IMR-90 (cell line): ENCODE measurements at regions not wholly inside any gene's neighbourhood (a gene's known extent, or its start where the extent isn't known, plus 50 kb on each side); places are given as distances from the start of the nearest gene placed in this dataset.

Source experiments
- ATAC-seq: fragments of 200-7000 bp; cut with Tn5 transposase; 2 replicates; pipeline ENCODE4 v1.9.1; 2020; ENCODE audit warnings: low read depth, mild to moderate bottlenecking, moderate library complexity
- BruUV-seq: library from RNA; stranded (reverse); fragments of 400-500 nt; replicated peaks from 2 replicates; lab custom pipeline; 2021; lab: Mats Ljungman, UMichigan
- CTCF ChIA-PET: fragments of 300-600 bp; formaldehyde crosslinking; extraction: SDS; loops from one replicate; lab custom pipeline; 2021; ENCODE audit warnings: antibody characterized with exemption; lab: Yijun Ruan, JAX
- POLR2A ChIA-PET: fragments of 300-600 bp; sonication (Branson Sonifier 250); formaldehyde crosslinking; loops from one replicate; lab custom pipeline; 2022; ENCODE audit warnings: antibody characterized with exemption; ENCODE audit not compliant: unreplicated experiment; lab: Charles Lee
- DNase-seq: peaks from one replicate; pipeline ENCODE4 v3.0.0; 2013
- H2AFZ ChIP-seq: replicated peaks from 2 replicates; pipeline ENCODE3; 2013; ENCODE audit warnings: low read length, mild to moderate bottlenecking; ENCODE audit not compliant: poor library complexity
- H2AK5ac ChIP-seq: 2 replicates; pipeline ENCODE4 v1.6.1; 2013; ENCODE audit warnings: low read depth, low read length, inconsistent platforms
- H2AK9ac ChIP-seq: replicated peaks from 2 replicates; pipeline ENCODE3; 2013; ENCODE audit warnings: mild to moderate bottlenecking, low read depth, low read length, moderate library complexity; ENCODE audit not compliant: poor library complexity
- H2BK120ac ChIP-seq: 2 replicates; pipeline ENCODE4 v1.6.1; 2013; ENCODE audit warnings: low read depth, low read length, inconsistent platforms
- H2BK15ac ChIP-seq: 3 replicates; pipeline ENCODE4 v1.6.1; 2013; ENCODE audit warnings: low read depth, low read length, inconsistent platforms
- H2BK20ac ChIP-seq: 2 replicates; pipeline ENCODE4 v1.6.1; 2013; ENCODE audit warnings: low read depth, mild to moderate bottlenecking, inconsistent platforms, low read length, moderate library complexity
- H2BK5ac ChIP-seq: 2 replicates; pipeline ENCODE4 v1.6.1; 2013; ENCODE audit warnings: mild to moderate bottlenecking, low read depth, low read length, inconsistent platforms; ENCODE audit not compliant: poor library complexity, severe bottlenecking
- H3K14ac ChIP-seq: replicated peaks from 2 replicates; pipeline ENCODE4 v1.6.1; 2013; ENCODE audit warnings: low read depth, low read length, inconsistent platforms
- H3K18ac ChIP-seq: 2 replicates; pipeline ENCODE4 v1.6.1; 2013; ENCODE audit warnings: low read depth, low read length, control low read depth
- H3K23ac ChIP-seq: 2 replicates; pipeline ENCODE4 v1.6.1; 2013; ENCODE audit warnings: low read depth, low read length, inconsistent platforms
- H3K27ac ChIP-seq: 2 replicates; pipeline ENCODE4 v1.5.1; 2013; ENCODE audit warnings: mild to moderate bottlenecking, control low read depth, low read length; ENCODE audit not compliant: insufficient read depth
- H3K27me3 ChIP-seq: 2 replicates; pipeline ENCODE4 v1.6.1; 2013; ENCODE audit warnings: low read length; ENCODE audit not compliant: control insufficient read depth, insufficient read depth
- H3K36me3 ChIP-seq: 2 replicates; pipeline ENCODE4 v1.6.1; 2013; ENCODE audit warnings: low read length, mixed read lengths; ENCODE audit not compliant: control insufficient read depth, insufficient read depth
- H3K4ac ChIP-seq: 2 replicates; pipeline ENCODE4 v1.6.1; 2013; ENCODE audit warnings: low read depth, low read length, inconsistent platforms
- H3K4me1 ChIP-seq: 2 replicates; pipeline ENCODE4 v1.6.1; 2013; ENCODE audit warnings: low read length, mixed read lengths; ENCODE audit not compliant: control insufficient read depth, insufficient read depth
- H3K4me2 ChIP-seq: 2 replicates; pipeline ENCODE4 v1.6.1; 2013; ENCODE audit warnings: low read depth, mild to moderate bottlenecking, control low read depth, low read length, moderate library complexity
- H3K4me3 ChIP-seq: 2 replicates; pipeline ENCODE4 v1.5.1; 2013; ENCODE audit warnings: low read depth, mild to moderate bottlenecking, control low read depth, low read length, moderate library complexity; ENCODE audit not compliant: insufficient read depth
- H3K56ac ChIP-seq: 2 replicates; pipeline ENCODE4 v1.6.1; 2013; ENCODE audit warnings: low read length, inconsistent platforms; ENCODE audit not compliant: insufficient read depth; ENCODE audit errors: extremely low read depth
- H3K79me1 ChIP-seq, 2 experiments: 2 replicates each; pipeline ENCODE4 v1.6.1; 2013; ENCODE audit warnings: low read length in 2 of 2, inconsistent platforms in 1 of 2, low read depth in 1 of 2
- H3K9ac ChIP-seq: 2 replicates; pipeline ENCODE4 v1.6.1; 2013; ENCODE audit warnings: low read depth, low read length, control low read depth
- H3K9me1 ChIP-seq: 2 replicates; pipeline ENCODE4 v1.6.1; 2013; ENCODE audit warnings: low read length, inconsistent platforms; ENCODE audit not compliant: insufficient read depth
- H3K9me3 ChIP-seq: 2 replicates; pipeline ENCODE4 v1.6.1; 2013; ENCODE audit warnings: low read length; ENCODE audit not compliant: control insufficient read depth, insufficient read depth
- H4K20me1 ChIP-seq: 2 replicates; pipeline ENCODE4 v1.6.1; 2013; ENCODE audit warnings: low read length, inconsistent platforms; ENCODE audit not compliant: insufficient read depth
- H4K5ac ChIP-seq: 2 replicates; pipeline ENCODE4 v1.6.1; 2013; ENCODE audit warnings: mild to moderate bottlenecking, low read depth, low read length, control low read depth
- H4K8ac ChIP-seq, 2 experiments: 2 replicates each; pipeline ENCODE4 v1.6.1; 2013; ENCODE audit warnings: low read depth in 2 of 2, low read length in 2 of 2, control low read depth in 1 of 2, inconsistent platforms in 1 of 2
- H4K91ac ChIP-seq: 2 replicates; pipeline ENCODE4 v1.6.1; 2013; ENCODE audit warnings: low read depth, low read length, inconsistent platforms; ENCODE audit not compliant: insufficient read depth
- BHLHE40 ChIP-seq: fragments of 150-350 bp; IDR thresholded peaks from 2 replicates; pipeline ENCODE4 v1.6.1; 2016; ENCODE audit warnings: mild to moderate bottlenecking, low read depth, low read length
- CEBPB ChIP-seq: IDR thresholded peaks from 2 replicates; pipeline ENCODE4 v1.6.1; 2012; ENCODE audit warnings: low read depth, low read length, improper control_type of control experiment
- CTCF ChIP-seq: conservative IDR thresholded peaks from 2 replicates; pipeline ENCODE4 v1.5.1; 2012; ENCODE audit warnings: mild to moderate bottlenecking, low read depth, low read length, improper control_type of control experiment
- ELK1 ChIP-seq: fragments of 150-350 bp; IDR thresholded peaks from 2 replicates; pipeline ENCODE4 v1.6.1; 2016; ENCODE audit warnings: low read depth, mild to moderate bottlenecking, low read length, moderate library complexity, borderline replicate concordance
- MAZ ChIP-seq: IDR thresholded peaks from 2 replicates; pipeline ENCODE4 v1.6.1; 2012; ENCODE audit warnings: low read depth, mild to moderate bottlenecking, low read length, improper control_type of control experiment, moderate library complexity, borderline replicate concordance
- NFE2L2 ChIP-seq: fragments of 150-350 bp; IDR thresholded peaks from 2 replicates; pipeline ENCODE4 v1.6.1; 2016; ENCODE audit warnings: low read depth, mild to moderate bottlenecking, low read length
- POLR2A ChIP-seq: IDR thresholded peaks from 2 replicates; pipeline ENCODE4 v1.6.1; 2012; ENCODE audit warnings: mild to moderate bottlenecking, low read depth, low read length
- RCOR1 ChIP-seq: IDR thresholded peaks from 2 replicates; pipeline ENCODE4 v1.6.1; 2012; ENCODE audit warnings: mild to moderate bottlenecking, low read length, improper control_type of control experiment; ENCODE audit not compliant: insufficient replicate concordance
- RFX5 ChIP-seq: IDR thresholded peaks from 2 replicates; pipeline ENCODE4 v1.8.0; 2012; ENCODE audit warnings: low read depth, mild to moderate bottlenecking, low read length, moderate library complexity
- SMC3 ChIP-seq: fragments of 150-350 bp; IDR thresholded peaks from 2 replicates; pipeline ENCODE4 v1.6.1; 2016; ENCODE audit warnings: low read depth, mild to moderate bottlenecking, antibody characterized with exemption, low read length, moderate library complexity
- USF2 ChIP-seq: fragments of 150-350 bp; IDR thresholded peaks from 2 replicates; pipeline ENCODE4 v1.6.1; 2017; ENCODE audit warnings: mild to moderate bottlenecking, antibody characterized with exemption, low read length, low read depth
- WGBS, 2 experiments: methylation state at CpG; one replicate each; pipeline versions ENCODE4 v1.1.5 to v1.1.7; 2013; ENCODE audit warnings: missing lambda C conversion rate in 2 of 2; ENCODE audit not compliant: insufficient read length in 1 of 2; ENCODE audit errors: extremely low coverage in 2 of 2; 5-methylcytosine and 5-hydroxymethylcytosine counted together
- dilution Hi-C: fragments of 300-500 bp; cut with HindIII; formaldehyde crosslinking; loops from one replicate; pipeline ENCODE4 v1.14.3; 2018; ENCODE audit warnings: low sequenced_read_pairs; ENCODE audit not compliant: unreplicated experiment
- in situ Hi-C: fragments of 300-500 bp; cut with MboI; formaldehyde crosslinking; loops from 3 replicates; pipeline ENCODE4 v1.14.3; 2019; ENCODE audit warnings: low sequenced_read_pairs, inconsistent platforms, mixed read lengths
- intact Hi-C: fragments of 100-400 bp; cut with micrococcal nuclease; formaldehyde crosslinking; loops from 2 replicates; pipeline ENCODE4 v1.10.0; 2022

GRCh38 chr16:72300892-72301291 lies 128.9 kb upstream of the PMFBP1 start:
- ATAC-seq: no peak

More at GRCh38 chr16:72300892-72301291, 128.9 kb upstream of the PMFBP1 start:
- Histone ChIP-seq H3K9me3 (no peaks in the 10 kb centered on the region), H2BK15ac (no peak overlapping the region; the same call in 2 of the 3 replicates), H3K79me1 (no peaks in the 10 kb centered on the region), H3K27me3 (no peaks in the 10 kb centered on the region), H3K4ac (no peak overlapping the region), H3K4me3 (no peak overlapping the region), H3K23ac (no peak overlapping the region), H3K36me3 (no peaks in the 10 kb centered on the region), H2AFZ (peak overlapping the region; percentile 61), H4K5ac (no peak overlapping the region), H3K4me1 (peaks cover 2% of the 10 kb centered on the region; the same call in 1 of the 2 replicates), H3K56ac (no peak overlapping the region), H4K8ac (no peak overlapping the region), H3K9ac (no peak overlapping the region), H2BK20ac (no peak overlapping the region), H2AK9ac (no peak overlapping the region), H4K91ac (no peak overlapping the region), H2BK5ac (no peak overlapping the region), H3K9me1 (no peaks in the 10 kb centered on the region), H2BK120ac (no peak overlapping the region), H3K4me2 (no peak overlapping the region), H2AK5ac (no peak overlapping the region), H3K14ac (no peak overlapping the region), H3K18ac (no peak overlapping the region), H4K20me1 (no peaks in the 10 kb centered on the region), H3K27ac (no peak overlapping the region)
- ChIA-PET POLR2A (no interaction called here), CTCF (interaction anchor here (0.6 kb wide), 1 partner anchor 1312 kb away, joined by 4 read pairs; no protein-coding TSS in a partner anchor)
- BruUV-seq: no TSS peak
- in situ Hi-C loops (no loop called here), intact Hi-C loops (no loop called here), dilution Hi-C loops (no loop called here)
- 39% methylated on average over 3 of the region's 7 CpGs; no CpG with 5 or more reads in 1 of the 2 experiments for WGBS, 2 experiments
- TF ChIP-seq NFE2L2 (no peak), BHLHE40 (no peak), SMC3 (no peak), ELK1 (no peak), USF2 (no peak), POLR2A (no peak), CTCF (no peak), CEBPB (no peak), RFX5 (no peak), MAZ (no peak), RCOR1 (no peak)
- DNase-seq: no peak
